Mucosa of stomach (tissue), 1 donor: ENCODE measurements at regions not wholly inside any gene's neighbourhood (a gene's known extent, or its start where the extent isn't known, plus 50 kb on each side); places are given as distances from the start of the nearest gene placed in this dataset.
"Not testable (repeated sequence)": the region's sequence is repeated elsewhere in the genome, so short reads cannot be mapped to it uniquely, and the experiment has no call there.

Experiments
- H3K27me3 ChIP-seq: one replicate; pipeline ENCODE4 v1.7.0; 2013; ENCODE audit warnings: mild to moderate bottlenecking, low read length; ENCODE audit not compliant: control insufficient read depth, insufficient read depth
- H3K36me3 ChIP-seq: one replicate; pipeline ENCODE4 v1.7.0; 2013; ENCODE audit warnings: low read length; ENCODE audit not compliant: control insufficient read depth, insufficient read depth
- H3K4me1 ChIP-seq: one replicate; pipeline ENCODE4 v1.7.0; 2013; ENCODE audit warnings: mild to moderate bottlenecking, low read length; ENCODE audit not compliant: control insufficient read depth, insufficient read depth
- H3K4me3 ChIP-seq: one replicate; pipeline ENCODE4 v1.7.0; 2013; ENCODE audit warnings: low read length
- H3K9ac ChIP-seq: one replicate; pipeline ENCODE4 v1.7.0; 2013; ENCODE audit warnings: mild to moderate bottlenecking, low read length, moderate library complexity
- H3K9me3 ChIP-seq: one replicate; pipeline ENCODE4 v1.7.0; 2013; ENCODE audit warnings: mild to moderate bottlenecking, low read length, moderate library complexity; ENCODE audit not compliant: control insufficient read depth
- donor health status: Pancreatic carcinoma.

GRCh38 chr20:48329676-48330664, 497.8 kb downstream of the PREX1 start:
- no peaks in the 10 kb centered on the region for H3K4me1 ChIP-seq
- no peak overlapping the region for H3K4me3 ChIP-seq
- H3K27me3 ChIP-seq, result peaks cover 7% of the 10 kb centered on the region
- no peak overlapping the region for H3K9ac ChIP-seq
- H3K9me3 ChIP-seq, result no peaks in the 10 kb centered on the region
- no peaks in the 10 kb centered on the region for H3K36me3 ChIP-seq

- no peak overlapping the region for H3K4me3 ChIP-seq
- H3K4me1 ChIP-seq, result no peaks in the 10 kb centered on the region
- H3K36me3 ChIP-seq, result no peaks in the 10 kb centered on the region
- H3K27me3 ChIP-seq, result peaks cover 7% of the 10 kb centered on the region
- H3K9me3 ChIP-seq, result no peaks in the 10 kb centered on the region
- H3K9ac ChIP-seq, result no peak overlapping the region
Observed at GRCh38 chr20:48329031-48329615, 498.7 kb downstream of the PREX1 start.

GRCh38 chr20:48327848-48328247, 500.0 kb downstream of the PREX1 start:
- H3K9ac ChIP-seq, H3K4me1 ChIP-seq, H3K27me3 ChIP-seq, H3K9me3 ChIP-seq, H3K4me3 ChIP-seq, H3K36me3 ChIP-seq: not testable (repeated sequence)

GRCh38 chr20:48326868-48327267, 500.9 kb downstream of the PREX1 start:
- Histone ChIP-seq H3K4me1 (no peaks in the 10 kb centered on the region), H3K36me3 (no peaks in the 10 kb centered on the region), H3K9ac (no peak overlapping the region), H3K9me3 (no peaks in the 10 kb centered on the region), H3K27me3 (peaks cover 4% of the 10 kb centered on the region), H3K4me3 (no peak overlapping the region)

- Histone ChIP-seq H3K4me3 (no peak overlapping the region), H3K36me3 (no peaks in the 10 kb centered on the region), H3K9me3 (no peaks in the 10 kb centered on the region), H3K9ac (no peak overlapping the region), H3K4me1 (no peaks in the 10 kb centered on the region), H3K27me3 (no peaks in the 10 kb centered on the region)
Observed at GRCh38 chr20:48326434-48326691, 501.4 kb downstream of the PREX1 start.

- Histone ChIP-seq H3K27me3 (no peaks in the 10 kb centered on the region), H3K9me3 (no peaks in the 10 kb centered on the region), H3K36me3 (no peaks in the 10 kb centered on the region), H3K4me3 (no peak overlapping the region), H3K9ac (no peak overlapping the region), H3K4me1 (no peaks in the 10 kb centered on the region)
Observed at GRCh38 chr20:48325656-48326433, 502.0 kb downstream of the PREX1 start.

GRCh38 chr20:48324744-48325143, 503.1 kb downstream of the PREX1 start:
- H3K27me3 ChIP-seq, result no peaks in the 10 kb centered on the region
- H3K36me3 ChIP-seq, result no peaks in the 10 kb centered on the region
- H3K4me1 ChIP-seq, result no peaks in the 10 kb centered on the region
- H3K4me3 ChIP-seq, result no peak overlapping the region
- H3K9ac ChIP-seq, result no peak overlapping the region
- H3K9me3 ChIP-seq, result no peaks in the 10 kb centered on the region

GRCh38 chr20:48321271-48321670, 506.5 kb downstream of the PREX1 start:
- H3K9ac ChIP-seq, result no peak overlapping the region
- no peaks in the 10 kb centered on the region for H3K9me3 ChIP-seq
- H3K36me3 ChIP-seq, result no peaks in the 10 kb centered on the region
- H3K4me3 ChIP-seq, result no peak overlapping the region
- no peaks in the 10 kb centered on the region for H3K4me1 ChIP-seq
- no peaks in the 10 kb centered on the region for H3K27me3 ChIP-seq

- no peak overlapping the region for H3K9ac ChIP-seq
- no peak overlapping the region for H3K4me3 ChIP-seq
- no peaks in the 10 kb centered on the region for H3K36me3 ChIP-seq
- no peaks in the 10 kb centered on the region for H3K9me3 ChIP-seq
- H3K27me3 ChIP-seq, result no peaks in the 10 kb centered on the region
- H3K4me1 ChIP-seq, result no peaks in the 10 kb centered on the region
Observed at GRCh38 chr20:48319943-48320584, 507.7 kb downstream of the PREX1 start.

GRCh38 chr20:48317578-48317977, 510.2 kb downstream of the PREX1 start:
- H3K27me3 ChIP-seq, result no peaks in the 10 kb centered on the region
- no peaks in the 10 kb centered on the region for H3K4me1 ChIP-seq
- H3K9ac ChIP-seq, result no peak overlapping the region
- no peaks in the 10 kb centered on the region for H3K36me3 ChIP-seq
- no peak overlapping the region for H3K4me3 ChIP-seq
- no peaks in the 10 kb centered on the region for H3K9me3 ChIP-seq

- H3K27me3 ChIP-seq, result no peaks in the 10 kb centered on the region
- H3K9me3 ChIP-seq, result no peaks in the 10 kb centered on the region
- no peak overlapping the region for H3K4me3 ChIP-seq
- H3K9ac ChIP-seq, result no peak overlapping the region
- H3K36me3 ChIP-seq, result no peaks in the 10 kb centered on the region
- no peaks in the 10 kb centered on the region for H3K4me1 ChIP-seq
Observed at GRCh38 chr20:48314925-48315592, 512.7 kb downstream of the PREX1 start.
